Dendritic cell treated with granulocyte-macrophage colony-stimulating factor and Interleukin-4, amounts not matched to agents 40 ng/mL and 50 ng/mL, for 4 days (primary cell): ENCODE measurements at regions not wholly inside any gene's neighbourhood (a gene's known extent, or its start where the extent isn't known, plus 50 kb on each side); places are given as distances from the start of the nearest gene placed in this dataset.

ENCODE experiments used
- H3K27ac Mint-ChIP-seq: one replicate; pipeline ENCODE4 v1.8.0; 2022; ENCODE audit warnings: mild to moderate bottlenecking, mixed read lengths
- H3K27me3 Mint-ChIP-seq: one replicate; pipeline ENCODE4 v1.8.0; 2022; ENCODE audit warnings: mild to moderate bottlenecking, mixed read lengths
- H3K36me3 Mint-ChIP-seq: one replicate; pipeline ENCODE4 v1.8.0; 2022; ENCODE audit warnings: low read depth, mixed read lengths
- H3K4me1 Mint-ChIP-seq: one replicate; pipeline ENCODE4 v1.8.0; 2022; ENCODE audit warnings: low read depth, mixed read lengths
- H3K4me3 Mint-ChIP-seq: one replicate; pipeline ENCODE4 v1.8.0; 2022; ENCODE audit warnings: mild to moderate bottlenecking, moderate library complexity, mixed read lengths
- H3K9me3 Mint-ChIP-seq: one replicate; pipeline ENCODE4 v1.8.0; 2022; ENCODE audit warnings: mixed read lengths
- intact Hi-C: fragments of 100-400 bp; cut with micrococcal nuclease; formaldehyde crosslinking; loops from one replicate; pipeline ENCODE4 v1.15.0; 2022

DNA sequence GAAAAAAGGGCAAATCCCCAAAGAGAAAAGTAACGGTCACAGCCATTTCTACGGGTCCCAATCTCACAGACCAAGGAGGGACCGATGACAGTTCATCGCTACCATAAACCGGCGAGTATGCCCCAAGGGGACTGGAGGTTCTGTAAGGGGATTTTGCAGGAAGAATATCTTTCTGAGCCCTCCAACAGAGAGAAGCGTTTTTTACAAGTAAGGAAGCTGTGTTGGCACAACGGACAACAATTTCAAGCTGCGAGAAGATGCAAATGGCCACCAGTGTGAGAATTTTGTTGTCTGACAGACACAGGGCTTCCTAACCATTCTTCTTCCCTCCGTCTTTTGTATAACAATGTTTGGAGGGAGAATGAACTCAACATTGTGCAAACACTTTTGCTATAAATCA lies 1043.1 kb downstream of the ADGRL2 start:
- no peaks in the 10 kb centered on the region for H3K4me1 Mint-ChIP-seq
- H3K9me3 Mint-ChIP-seq = no peaks in the 10 kb centered on the region
- H3K36me3 Mint-ChIP-seq = no peaks in the 10 kb centered on the region
- H3K27me3 Mint-ChIP-seq = no peaks in the 10 kb centered on the region
- intact Hi-C loops = no loop called here
- H3K27ac Mint-ChIP-seq = no peak overlapping the region
- H3K4me3 Mint-ChIP-seq = no peak overlapping the region

DNA sequence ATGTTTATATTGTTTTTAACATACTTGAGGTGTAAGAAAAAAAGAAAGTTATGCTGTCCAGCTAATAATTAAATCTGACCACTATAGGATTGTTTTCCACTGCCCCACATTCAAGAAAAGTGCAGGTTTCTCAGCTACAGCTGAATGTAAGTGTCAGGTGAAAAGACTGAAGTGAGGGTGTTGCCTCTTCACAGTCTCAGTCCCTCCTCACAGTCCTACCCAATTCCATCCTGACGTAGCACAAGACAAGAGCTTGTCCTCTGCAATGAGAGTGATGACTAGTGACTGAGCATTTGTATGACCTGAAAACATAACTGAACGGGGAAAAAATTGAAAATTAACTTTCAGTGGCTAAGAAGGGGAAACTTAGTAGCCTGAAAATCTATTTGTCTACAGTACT lies 1039.5 kb downstream of the ADGRL2 start:
- H3K4me1 Mint-ChIP-seq = no peaks in the 10 kb centered on the region
- H3K36me3 Mint-ChIP-seq = no peaks in the 10 kb centered on the region
- no peak overlapping the region for H3K27ac Mint-ChIP-seq
- no peaks in the 10 kb centered on the region for H3K9me3 Mint-ChIP-seq
- no peaks in the 10 kb centered on the region for H3K27me3 Mint-ChIP-seq
- H3K4me3 Mint-ChIP-seq = no peak overlapping the region
- intact Hi-C loops = no loop called here

- Mint-ChIP-seq H3K9me3 (peaks cover 18% of the 10 kb centered on the region), H3K27ac (no peak overlapping the region), H3K4me1 (no peaks in the 10 kb centered on the region), H3K4me3 (no peak overlapping the region), H3K27me3 (no peaks in the 10 kb centered on the region), H3K36me3 (no peaks in the 10 kb centered on the region)
- intact Hi-C loops = no loop called here
Observed at GRCh38 chr1:82837766-82838465, 1037.2 kb downstream of the ADGRL2 start.

DNA sequence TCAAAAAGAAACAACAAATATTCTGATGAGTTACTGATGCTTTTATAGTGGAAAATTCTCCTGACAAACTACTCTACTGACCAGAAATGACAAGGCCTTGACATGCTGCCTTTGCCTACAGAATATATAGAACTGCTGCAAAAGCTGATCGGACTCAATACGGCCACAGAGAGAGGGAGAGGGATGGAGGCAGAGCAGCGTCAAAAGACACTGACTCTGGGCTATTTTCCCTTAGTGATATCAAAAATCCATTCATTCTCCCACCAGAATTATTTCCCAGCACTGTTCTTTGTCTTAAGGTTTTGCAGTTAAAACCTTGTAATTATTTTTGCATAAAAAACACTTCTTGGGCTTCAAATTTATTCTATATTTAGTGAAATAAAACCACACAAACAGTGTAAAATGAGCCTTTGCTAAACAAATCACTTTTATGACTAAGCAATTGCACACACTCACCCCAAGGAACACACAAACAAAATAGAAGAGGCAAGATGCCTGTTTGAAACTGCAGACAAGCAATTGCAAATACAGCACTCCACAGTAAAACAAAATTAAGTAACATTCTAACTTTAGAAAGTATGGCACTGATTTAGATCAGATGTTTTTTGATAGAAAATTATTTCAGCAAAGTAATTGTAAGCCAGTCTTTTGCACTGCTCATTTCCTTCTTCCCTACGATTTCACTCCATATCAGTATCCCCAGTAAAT lies 1036.4 kb downstream of the ADGRL2 start:
- Mint-ChIP-seq H3K9me3 (peaks cover 18% of the 10 kb centered on the region), H3K36me3 (no peaks in the 10 kb centered on the region), H3K4me3 (no peak overlapping the region), H3K27me3 (no peaks in the 10 kb centered on the region), H3K4me1 (no peaks in the 10 kb centered on the region), H3K27ac (no peak overlapping the region)
- intact Hi-C loops = no loop called here

- H3K36me3 Mint-ChIP-seq = no peaks in the 10 kb centered on the region
- no peaks in the 10 kb centered on the region for H3K27me3 Mint-ChIP-seq
- intact Hi-C loops = no loop called here
- no peak overlapping the region for H3K27ac Mint-ChIP-seq
- no peak overlapping the region for H3K4me3 Mint-ChIP-seq
- H3K9me3 Mint-ChIP-seq = peaks cover 18% of the 10 kb centered on the region
- no peaks in the 10 kb centered on the region for H3K4me1 Mint-ChIP-seq
Observed at GRCh38 chr1:82836213-82836972, 1035.7 kb downstream of the ADGRL2 start.

DNA sequence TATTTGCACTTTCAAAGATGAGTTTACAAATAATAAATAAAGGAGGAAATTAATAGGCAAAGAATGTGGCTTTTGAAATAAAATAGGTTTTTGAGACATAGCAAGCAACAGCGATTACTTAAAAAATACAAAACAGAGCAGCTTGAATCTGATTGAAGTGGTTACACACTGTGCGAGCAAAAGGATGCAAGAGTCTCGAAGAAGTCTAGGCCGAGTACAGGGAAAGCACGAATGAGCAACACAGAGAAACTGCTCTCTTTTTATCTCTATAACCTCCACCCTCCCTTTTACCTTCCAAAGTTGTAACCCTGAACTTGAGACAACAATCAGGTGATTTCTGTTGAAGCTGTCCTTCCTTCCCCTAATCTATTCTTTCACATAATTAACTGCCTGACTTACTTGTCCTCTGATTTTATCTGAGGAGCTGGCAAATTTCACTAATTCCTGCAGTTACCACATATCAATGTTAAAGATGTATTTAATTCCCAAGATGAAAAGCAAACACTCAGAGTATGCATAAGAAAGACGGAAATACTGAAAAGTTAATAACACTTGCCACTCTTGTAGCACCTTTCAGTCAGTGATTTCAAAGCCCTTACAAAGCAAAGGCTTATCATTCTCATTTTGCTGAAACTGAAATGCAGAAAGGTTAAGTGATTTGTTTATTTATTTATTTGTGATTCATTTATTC lies 1030.1 kb downstream of the ADGRL2 start:
- Mint-ChIP-seq H3K36me3 (no peaks in the 10 kb centered on the region), H3K4me3 (no peak overlapping the region), H3K27me3 (no peaks in the 10 kb centered on the region), H3K9me3 (peaks cover 18% of the 10 kb centered on the region), H3K4me1 (no peaks in the 10 kb centered on the region), H3K27ac (no peak overlapping the region)
- intact Hi-C loops = no loop called here

GRCh38 chr1:82829527-82829926 lies 1028.8 kb downstream of the ADGRL2 start:
- no peaks in the 10 kb centered on the region for H3K36me3 Mint-ChIP-seq
- no peak overlapping the region for H3K27ac Mint-ChIP-seq
- H3K9me3 Mint-ChIP-seq = peaks cover 12% of the 10 kb centered on the region
- intact Hi-C loops = no loop called here
- H3K4me1 Mint-ChIP-seq = no peaks in the 10 kb centered on the region
- H3K4me3 Mint-ChIP-seq = no peak overlapping the region
- H3K27me3 Mint-ChIP-seq = no peaks in the 10 kb centered on the region

DNA sequence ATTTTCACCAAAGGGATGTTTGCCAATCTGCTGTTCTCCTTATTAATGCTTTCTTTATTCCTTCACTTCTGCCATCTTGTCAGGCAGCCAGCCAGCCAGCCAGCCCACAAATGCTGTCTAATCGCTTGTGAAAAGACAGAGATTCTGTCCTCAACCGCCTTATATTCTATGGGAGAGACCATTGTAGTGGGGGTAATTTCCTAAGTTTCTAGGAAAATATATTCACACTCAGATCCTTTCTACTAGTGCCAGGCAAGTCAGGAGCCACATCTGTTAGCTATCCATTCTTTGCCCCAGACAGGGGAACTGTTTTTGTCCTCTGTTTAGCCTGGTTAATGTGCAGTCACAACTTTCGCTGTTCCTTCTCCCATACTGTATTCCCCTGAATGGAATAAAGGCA lies 1023.1 kb downstream of the ADGRL2 start:
- Mint-ChIP-seq H3K9me3 (no peaks in the 10 kb centered on the region), H3K27me3 (no peaks in the 10 kb centered on the region), H3K4me1 (no peaks in the 10 kb centered on the region), H3K27ac (no peak overlapping the region), H3K4me3 (no peak overlapping the region), H3K36me3 (no peaks in the 10 kb centered on the region)
- intact Hi-C loops = no loop called here

DNA sequence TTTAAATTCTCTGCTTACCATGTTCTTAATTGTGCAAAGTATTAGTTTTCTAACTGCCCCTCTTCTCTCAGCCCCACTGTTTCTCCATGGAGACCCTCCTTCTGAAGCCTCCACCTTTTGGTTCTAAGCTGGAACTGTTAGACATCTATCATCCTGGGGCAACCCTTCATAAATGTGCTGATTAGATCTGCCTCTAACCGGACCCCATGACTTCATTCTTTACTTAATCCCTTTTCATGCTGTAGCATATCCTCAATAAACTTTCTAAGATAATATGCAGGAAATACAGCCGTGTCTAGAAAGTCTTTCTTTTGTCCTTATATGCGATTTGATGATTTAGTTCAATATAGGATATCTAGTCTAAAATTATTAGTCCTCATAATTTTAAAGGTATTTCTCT lies 1020.1 kb downstream of the ADGRL2 start:
- no peak overlapping the region for H3K27ac Mint-ChIP-seq
- no peaks in the 10 kb centered on the region for H3K4me1 Mint-ChIP-seq
- no peaks in the 10 kb centered on the region for H3K36me3 Mint-ChIP-seq
- intact Hi-C loops = no loop called here
- H3K9me3 Mint-ChIP-seq = no peaks in the 10 kb centered on the region
- H3K27me3 Mint-ChIP-seq = no peaks in the 10 kb centered on the region
- no peak overlapping the region for H3K4me3 Mint-ChIP-seq

DNA sequence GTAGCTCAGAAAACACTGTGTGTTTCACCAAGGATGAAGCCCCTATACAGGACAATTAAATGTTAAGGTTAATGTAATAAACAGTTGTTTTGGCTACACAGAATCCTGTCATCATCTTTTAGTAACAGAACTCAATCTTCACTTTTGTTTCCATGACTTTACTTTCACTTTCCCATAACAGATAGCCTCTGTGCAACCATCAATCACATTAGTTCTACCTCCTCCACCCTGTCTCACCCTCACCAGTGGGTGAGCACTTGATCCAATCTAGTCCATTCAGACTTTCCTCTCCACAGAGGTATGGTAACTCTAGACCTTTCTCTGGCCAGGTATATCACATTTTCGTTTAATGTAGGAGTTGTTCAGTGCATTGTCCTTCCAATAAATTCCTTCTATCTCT lies 1018.5 kb downstream of the ADGRL2 start:
- intact Hi-C loops = loop anchor here (10.0 kb wide), 1 partner anchor 56 kb away; no protein-coding TSS in a partner anchor
- Mint-ChIP-seq H3K36me3 (no peaks in the 10 kb centered on the region), H3K4me1 (no peaks in the 10 kb centered on the region), H3K9me3 (no peaks in the 10 kb centered on the region), H3K27ac (no peak overlapping the region), H3K4me3 (no peak overlapping the region), H3K27me3 (no peaks in the 10 kb centered on the region)

DNA sequence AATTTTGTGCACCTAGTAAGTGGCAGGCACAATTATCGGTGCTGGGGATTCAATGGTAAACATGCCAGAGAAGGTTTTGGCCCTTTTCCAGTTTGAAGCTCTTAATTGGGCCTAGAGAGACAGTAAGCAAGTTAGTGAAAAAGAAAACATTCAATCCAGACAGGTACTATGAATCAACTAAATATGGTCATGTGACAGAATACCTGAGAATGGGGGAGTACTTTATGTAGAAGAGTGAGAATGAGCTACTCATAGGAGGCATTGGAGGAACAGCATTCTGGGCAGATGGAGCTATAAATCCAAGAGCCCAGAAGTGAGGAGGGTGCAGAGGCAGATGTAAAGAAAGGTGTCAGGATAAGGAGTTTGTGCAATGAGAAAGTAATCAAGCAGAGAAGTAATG lies 1017.9 kb downstream of the ADGRL2 start:
- Mint-ChIP-seq H3K27me3 (no peaks in the 10 kb centered on the region), H3K4me1 (no peaks in the 10 kb centered on the region), H3K9me3 (no peaks in the 10 kb centered on the region), H3K4me3 (no peak overlapping the region), H3K36me3 (no peaks in the 10 kb centered on the region), H3K27ac (no peak overlapping the region)
- intact Hi-C loops = loop anchor here (10.0 kb wide), 1 partner anchor 56 kb away; no protein-coding TSS in a partner anchor

GRCh38 chr1:82813386-82813785 lies 1012.7 kb downstream of the ADGRL2 start:
- intact Hi-C loops = loop anchor here (10.0 kb wide), 1 partner anchor 61 kb away; no protein-coding TSS in a partner anchor
- H3K9me3 Mint-ChIP-seq = no peaks in the 10 kb centered on the region

GRCh38 chr1:82810601-82811000 lies 1009.9 kb downstream of the ADGRL2 start:
- no peaks in the 10 kb centered on the region for H3K9me3 Mint-ChIP-seq
- H3K4me1 Mint-ChIP-seq = no peaks in the 10 kb centered on the region
- H3K27ac Mint-ChIP-seq = no peak overlapping the region
- intact Hi-C loops = loop anchor here (10.0 kb wide), 1 partner anchor 64 kb away; no protein-coding TSS in a partner anchor
- H3K27me3 Mint-ChIP-seq = no peaks in the 10 kb centered on the region
- no peak overlapping the region for H3K4me3 Mint-ChIP-seq
- H3K36me3 Mint-ChIP-seq = no peaks in the 10 kb centered on the region

More at GRCh38 chr1:82813386-82813785, 1012.7 kb downstream of the ADGRL2 start:
- Mint-ChIP-seq H3K27me3 (no peaks in the 10 kb centered on the region), H3K4me1 (no peaks in the 10 kb centered on the region), H3K27ac (no peak overlapping the region), H3K4me3 (no peak overlapping the region), H3K36me3 (no peaks in the 10 kb centered on the region)

DNA sequence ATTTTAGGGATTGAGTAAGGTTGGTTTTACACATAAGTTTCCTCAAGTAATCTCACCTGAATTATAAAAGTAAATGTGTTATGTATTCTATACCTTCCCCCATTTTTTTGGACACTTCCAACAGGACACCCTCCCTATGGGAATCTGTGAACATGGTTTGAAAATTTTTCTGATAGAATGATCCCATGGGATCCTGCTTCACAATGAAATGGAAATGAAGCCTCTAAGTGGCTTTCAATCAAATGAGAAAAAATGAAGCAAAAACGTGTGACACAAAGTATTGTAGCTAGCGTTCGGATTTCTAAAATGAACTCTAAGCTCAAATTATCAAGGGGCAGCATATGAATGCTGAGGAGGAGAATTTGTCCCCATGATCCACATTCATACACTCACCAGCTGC lies 1006.8 kb downstream of the ADGRL2 start:
- Mint-ChIP-seq H3K9me3 (no peaks in the 10 kb centered on the region), H3K4me1 (no peaks in the 10 kb centered on the region), H3K36me3 (no peaks in the 10 kb centered on the region), H3K27ac (no peak overlapping the region), H3K27me3 (no peaks in the 10 kb centered on the region), H3K4me3 (no peak overlapping the region)
- intact Hi-C loops = no loop called here
